Tibial nerve (tissue), 4 donors: ENCODE measurements at regions not wholly inside any gene's neighbourhood (a gene's known extent, or its start where the extent isn't known, plus 50 kb on each side); places are given as distances from the start of the nearest gene placed in this dataset.

Experiments
- EP300 ChIP-seq, 2 donors: sonication (generic); formaldehyde crosslinking; IDR thresholded peaks; one replicate each; pipeline ENCODE4 v1.6.1; 2017; ENCODE audit warnings: antibody characterized with exemption in 2 of 2, mild to moderate bottlenecking in 1 of 2
- TF ChIP-seq, protein P1 (sequence below), 5 experiments: fragments of 200-600 bp in 3 of 5; fragments of 450-650 bp in 2 of 5; sonication (generic) in 3 of 5; IDR thresholded peaks; one replicate each; pipeline ENCODE4 v1.5.1; 2016 to 2019; ENCODE audit warnings: antibody characterized with exemption in 5 of 5, mild to moderate bottlenecking in 3 of 5, moderate library complexity in 2 of 5

- TF ChIP-seq, protein P1, sequence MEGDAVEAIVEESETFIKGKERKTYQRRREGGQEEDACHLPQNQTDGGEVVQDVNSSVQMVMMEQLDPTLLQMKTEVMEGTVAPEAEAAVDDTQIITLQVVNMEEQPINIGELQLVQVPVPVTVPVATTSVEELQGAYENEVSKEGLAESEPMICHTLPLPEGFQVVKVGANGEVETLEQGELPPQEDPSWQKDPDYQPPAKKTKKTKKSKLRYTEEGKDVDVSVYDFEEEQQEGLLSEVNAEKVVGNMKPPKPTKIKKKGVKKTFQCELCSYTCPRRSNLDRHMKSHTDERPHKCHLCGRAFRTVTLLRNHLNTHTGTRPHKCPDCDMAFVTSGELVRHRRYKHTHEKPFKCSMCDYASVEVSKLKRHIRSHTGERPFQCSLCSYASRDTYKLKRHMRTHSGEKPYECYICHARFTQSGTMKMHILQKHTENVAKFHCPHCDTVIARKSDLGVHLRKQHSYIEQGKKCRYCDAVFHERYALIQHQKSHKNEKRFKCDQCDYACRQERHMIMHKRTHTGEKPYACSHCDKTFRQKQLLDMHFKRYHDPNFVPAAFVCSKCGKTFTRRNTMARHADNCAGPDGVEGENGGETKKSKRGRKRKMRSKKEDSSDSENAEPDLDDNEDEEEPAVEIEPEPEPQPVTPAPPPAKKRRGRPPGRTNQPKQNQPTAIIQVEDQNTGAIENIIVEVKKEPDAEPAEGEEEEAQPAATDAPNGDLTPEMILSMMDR (IDR thresholded peaks at IDR 0.05) = no peak
- TF ChIP-seq EP300 (IDR thresholded peaks at IDR 0.05) = no peak
Measured at GRCh38 chr2:6071519-6071918, 379.3 kb downstream of the SOX11 start.
